ENCODE measurements at regions not wholly inside any gene's neighbourhood (a gene's known extent, or its start where the extent isn't known, plus 50 kb on each side); places are given as distances from the start of the nearest gene placed in this dataset.
"Not testable (repeated sequence)": the region's sequence is repeated elsewhere in the genome, so short reads cannot be mapped to it uniquely, and the experiment has no call there.

DNA sequence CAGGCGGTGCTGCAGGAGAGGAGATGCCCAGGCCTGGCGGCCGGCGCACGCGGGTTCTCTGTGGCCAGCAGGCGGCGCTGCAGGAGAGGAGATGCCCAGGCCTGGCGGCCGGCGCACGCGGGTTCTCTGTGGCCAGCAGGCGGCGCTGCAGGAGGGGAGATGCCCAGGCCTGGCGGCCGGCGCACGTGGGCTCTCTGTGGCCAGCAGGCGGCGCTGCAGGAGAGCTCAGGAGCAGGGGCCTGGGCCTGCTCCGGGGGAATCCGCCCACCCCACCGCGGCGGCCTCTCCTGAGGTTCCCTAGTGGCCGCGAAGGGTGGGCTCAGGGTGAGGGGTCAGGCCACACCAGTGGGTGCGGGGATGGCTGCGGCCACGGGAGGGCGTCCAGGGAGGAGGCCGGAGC lies 75.9 kb downstream of the OR4F16 start:
- not testable (repeated sequence) for H3K9me3 ChIP-seq (ENCODE audit: control insufficient read depth in 2 of 2, low read length in 2 of 2); H3K36me3 ChIP-seq (ENCODE audit: control insufficient read depth, insufficient read depth, low read length); H3K27me3 ChIP-seq (ENCODE audit: control insufficient read depth, insufficient read depth, low read length); H3K36me3 Mint-ChIP-seq; H3K4me3 Mint-ChIP-seq; H3K4me3 ChIP-seq (ENCODE audit: low read depth, low read length); H3K4me1 Mint-ChIP-seq; H3K9me3 Mint-ChIP-seq; H3K27ac Mint-ChIP-seq; H3K4me1 ChIP-seq (ENCODE audit: control insufficient read depth, insufficient read depth, low read length, poor library complexity, severe bottlenecking); ATAC-seq (ENCODE audit: low read depth in 2 of 2); H3K27me3 Mint-ChIP-seq; DNase-seq; H3K27ac ChIP-seq (ENCODE audit: insufficient read depth, low read length, poor library complexity, severe bottlenecking)

GRCh38 chr1:609161-609560 lies 77.3 kb downstream of the OR4F16 start:
- not testable (repeated sequence) for H3K4me3 Mint-ChIP-seq; H3K27ac ChIP-seq (ENCODE audit: insufficient read depth, low read length, poor library complexity, severe bottlenecking); H3K27me3 Mint-ChIP-seq; ATAC-seq (ENCODE audit: low read depth in 2 of 2); H3K36me3 ChIP-seq (ENCODE audit: control insufficient read depth, insufficient read depth, low read length); H3K4me3 ChIP-seq (ENCODE audit: low read depth, low read length); H3K36me3 Mint-ChIP-seq; H3K9me3 Mint-ChIP-seq; H3K9me3 ChIP-seq (ENCODE audit: control insufficient read depth in 2 of 2, low read length in 2 of 2); H3K4me1 ChIP-seq (ENCODE audit: control insufficient read depth, insufficient read depth, low read length, poor library complexity, severe bottlenecking); DNase-seq; H3K27ac Mint-ChIP-seq; H3K27me3 ChIP-seq (ENCODE audit: control insufficient read depth, insufficient read depth, low read length); H3K4me1 Mint-ChIP-seq

DNA sequence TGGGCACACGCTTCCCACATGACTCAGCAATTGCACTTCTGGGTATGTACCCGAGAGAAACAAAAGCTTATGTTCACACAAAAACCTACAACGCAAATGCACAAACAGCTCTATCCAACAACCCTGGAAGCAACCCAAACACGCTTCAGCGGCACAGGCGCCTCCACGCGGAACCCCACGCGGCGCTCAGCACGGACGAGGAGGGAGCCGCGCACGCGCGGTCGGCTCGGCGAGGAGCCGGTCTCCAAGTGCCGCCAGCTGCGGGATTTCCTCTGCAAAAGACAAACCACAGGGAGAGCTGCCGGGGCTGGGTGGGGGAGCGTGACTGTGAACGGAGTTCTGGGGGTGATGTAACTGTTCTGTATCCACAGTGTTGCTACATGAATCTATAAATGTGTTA lies 81.2 kb downstream of the OR4F16 start:
- H3K4me1 ChIP-seq (ENCODE audit: control insufficient read depth, insufficient read depth, low read length, poor library complexity, severe bottlenecking); H3K27me3 ChIP-seq (ENCODE audit: control insufficient read depth, insufficient read depth, low read length); H3K4me1 Mint-ChIP-seq; H3K27ac ChIP-seq (ENCODE audit: insufficient read depth, low read length, poor library complexity, severe bottlenecking); H3K9me3 Mint-ChIP-seq; ATAC-seq (ENCODE audit: low read depth in 2 of 2); H3K27me3 Mint-ChIP-seq; H3K4me3 ChIP-seq (ENCODE audit: low read depth, low read length); H3K36me3 Mint-ChIP-seq; H3K36me3 ChIP-seq (ENCODE audit: control insufficient read depth, insufficient read depth, low read length); H3K27ac Mint-ChIP-seq; H3K9me3 ChIP-seq (ENCODE audit: control insufficient read depth in 2 of 2, low read length in 2 of 2): not testable (repeated sequence)
- DNase-seq = peak in 2 of 3 donors; percentile 1 to 6
- H3K4me3 Mint-ChIP-seq = peak overlapping the region in 2 of 4 donors; percentile 29 to 31

GRCh38 chr1:588211-588610 lies 98.2 kb downstream of the OR4F16 start:
- H3K36me3 ChIP-seq (ENCODE audit: control insufficient read depth, insufficient read depth, low read length); H3K4me1 Mint-ChIP-seq; H3K27me3 ChIP-seq (ENCODE audit: control insufficient read depth, insufficient read depth, low read length); H3K27ac Mint-ChIP-seq; DNase-seq; ATAC-seq (ENCODE audit: low read depth in 2 of 2); H3K4me3 Mint-ChIP-seq; H3K27ac ChIP-seq (ENCODE audit: insufficient read depth, low read length, poor library complexity, severe bottlenecking); H3K27me3 Mint-ChIP-seq; H3K4me1 ChIP-seq (ENCODE audit: control insufficient read depth, insufficient read depth, low read length, poor library complexity, severe bottlenecking); H3K9me3 Mint-ChIP-seq; H3K9me3 ChIP-seq (ENCODE audit: control insufficient read depth in 2 of 2, low read length in 2 of 2); H3K36me3 Mint-ChIP-seq; H3K4me3 ChIP-seq (ENCODE audit: low read depth, low read length): not testable (repeated sequence)

DNA sequence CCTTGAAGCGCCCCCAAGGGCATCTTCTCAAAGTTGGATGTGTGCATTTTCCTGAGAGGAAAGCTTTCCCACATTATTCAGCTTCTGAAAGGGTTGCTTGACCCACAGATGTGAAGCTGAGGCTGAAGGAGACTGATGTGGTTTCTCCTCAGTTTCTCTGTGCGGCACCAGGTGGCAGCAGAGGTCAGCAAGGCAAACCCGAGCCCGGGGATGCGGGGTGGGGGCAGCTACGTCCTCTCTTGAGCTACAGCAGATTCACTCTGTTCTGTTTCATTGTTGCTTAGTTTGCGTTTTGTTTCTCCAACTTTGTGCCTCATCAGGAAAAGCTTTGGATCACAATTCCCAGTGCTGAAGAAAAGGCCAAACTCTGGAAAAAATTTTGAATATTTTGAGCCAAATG lies 100.5 kb downstream of the OR4F16 start:
- not testable (repeated sequence) for H3K4me3 Mint-ChIP-seq; H3K36me3 ChIP-seq (ENCODE audit: control insufficient read depth, insufficient read depth, low read length); ATAC-seq (ENCODE audit: low read depth in 2 of 2); H3K36me3 Mint-ChIP-seq; H3K27ac Mint-ChIP-seq; H3K4me1 Mint-ChIP-seq; H3K4me1 ChIP-seq (ENCODE audit: control insufficient read depth, insufficient read depth, low read length, poor library complexity, severe bottlenecking); H3K27ac ChIP-seq (ENCODE audit: insufficient read depth, low read length, poor library complexity, severe bottlenecking); H3K27me3 Mint-ChIP-seq; H3K4me3 ChIP-seq (ENCODE audit: low read depth, low read length); H3K9me3 Mint-ChIP-seq; H3K27me3 ChIP-seq (ENCODE audit: control insufficient read depth, insufficient read depth, low read length); H3K9me3 ChIP-seq (ENCODE audit: control insufficient read depth in 2 of 2, low read length in 2 of 2)
- DNase-seq = peak in 2 of 3 donors; percentile 24 to 56
